T-cell (primary cell): ENCODE measurements at regions not wholly inside any gene's neighbourhood (a gene's known extent, or its start where the extent isn't known, plus 50 kb on each side); places are given as distances from the start of the nearest gene placed in this dataset.
"Not testable (repeated sequence)": the region's sequence is repeated elsewhere in the genome, so short reads cannot be mapped to it uniquely, and the experiment has no call there.

Experiments
- ATAC-seq, 4 experiments: fragments of 200-7000 bp in 3 of 4; fragments of 150-1000 bp in 1 of 4; cut with Tn5 transposase; replicated peaks in 1 of 4; 1 replicate in 3 of 4; 2 replicates in 1 of 4; pipeline ENCODE4 v1.10.0; 2021; ENCODE audit warnings: moderate library complexity in 3 of 4, mild to moderate bottlenecking in 2 of 4, moderate number of reproducible peaks in 1 of 4
- CTCF ChIA-PET, 2 donors: fragments of 300-600 bp; sonication (Branson Sonifier 250); formaldehyde crosslinking; loops; one replicate each; lab custom pipeline; 2022; ENCODE audit warnings: antibody characterized with exemption in 2 of 2; lab: Charles Lee
- POLR2A ChIA-PET, 2 donors: fragments of 300-600 bp; sonication (Branson Sonifier 250); formaldehyde crosslinking; loops; one replicate each; lab custom pipeline; 2022; ENCODE audit warnings: antibody characterized with exemption in 2 of 2; lab: Charles Lee
- DNase-seq, 35 experiments: peaks; one replicate each; pipeline versions ENCODE4 v3.0.0 to v3.0.0-alpha.2; 2013 to 2023
- H3K27ac ChIP-seq: one replicate; pipeline ENCODE4 v1.5.1; 2013; ENCODE audit warnings: low read length
- H3K27me3 ChIP-seq, 2 experiments: replicated peaks in 1 of 2; 1 replicate in 1 of 2; 2 replicates in 1 of 2; pipeline versions ENCODE4 v1.6.1 to v1.7.0; 2013; ENCODE audit warnings: low read length in 1 of 2, mixed read lengths in 1 of 2; ENCODE audit not compliant: control insufficient read depth in 2 of 2, insufficient read depth in 2 of 2; ENCODE audit errors: extremely low read depth in 1 of 2
- H3K36me3 ChIP-seq, 2 donors: 1 replicate in 1 of 2; 2 replicates in 1 of 2; pipeline versions ENCODE4 v1.6.1 to v1.7.0; 2013; ENCODE audit warnings: low read length in 1 of 2; ENCODE audit not compliant: control insufficient read depth in 2 of 2, insufficient read depth in 1 of 2; ENCODE audit errors: extremely low read depth in 1 of 2
- H3K4me1 ChIP-seq, 2 experiments: 1 replicate in 1 of 2; 2 replicates in 1 of 2; pipeline versions ENCODE4 v1.6.1 to v1.7.0; 2013; ENCODE audit warnings: low read length in 2 of 2, mixed read lengths in 1 of 2; ENCODE audit not compliant: insufficient read depth in 2 of 2, control insufficient read depth in 1 of 2; ENCODE audit errors: extremely low read depth in 1 of 2
- H3K4me3 ChIP-seq, 2 donors: 1 replicate in 1 of 2; 2 replicates in 1 of 2; pipeline versions ENCODE4 v1.5.1 to v1.7.0; 2013; ENCODE audit warnings: mild to moderate bottlenecking in 2 of 2, low read length in 1 of 2, moderate library complexity in 1 of 2; ENCODE audit not compliant: control insufficient read depth in 1 of 2; ENCODE audit errors: extremely low read depth in 1 of 2
- H3K9me3 ChIP-seq: 2 replicates; pipeline ENCODE4 v1.7.0; 2013
- H3K27ac Mint-ChIP-seq, 2 donors: one replicate each; pipeline ENCODE4 v1.8.0; 2020 to 2021; ENCODE audit warnings: mild to moderate bottlenecking in 2 of 2, mixed read lengths in 2 of 2
- H3K27me3 Mint-ChIP-seq, 2 donors: one replicate each; pipeline ENCODE4 v1.8.0; 2021 to 2022; ENCODE audit warnings: mixed read lengths in 2 of 2
- H3K36me3 Mint-ChIP-seq: one replicate; pipeline ENCODE4 v1.8.0; 2021; ENCODE audit warnings: mixed read lengths
- H3K4me1 Mint-ChIP-seq, 3 donors: one replicate each; pipeline ENCODE4 v1.8.0; 2020 to 2022; ENCODE audit warnings: mixed read lengths in 3 of 3, mild to moderate bottlenecking in 1 of 3
- H3K4me3 Mint-ChIP-seq, 3 donors: one replicate each; pipeline ENCODE4 v1.8.0; 2020 to 2022; ENCODE audit warnings: mild to moderate bottlenecking in 3 of 3, mixed read lengths in 3 of 3, moderate library complexity in 3 of 3
- H3K9me3 Mint-ChIP-seq, 3 donors: one replicate each; pipeline ENCODE4 v1.8.0; 2020 to 2022; ENCODE audit warnings: mixed read lengths in 3 of 3
- WGBS: methylation state at CpG from one replicate; pipeline ENCODE4 v1.1.5; 2013; ENCODE audit warnings: missing lambda C conversion rate; ENCODE audit not compliant: insufficient coverage; 5-methylcytosine and 5-hydroxymethylcytosine counted together

DNA sequence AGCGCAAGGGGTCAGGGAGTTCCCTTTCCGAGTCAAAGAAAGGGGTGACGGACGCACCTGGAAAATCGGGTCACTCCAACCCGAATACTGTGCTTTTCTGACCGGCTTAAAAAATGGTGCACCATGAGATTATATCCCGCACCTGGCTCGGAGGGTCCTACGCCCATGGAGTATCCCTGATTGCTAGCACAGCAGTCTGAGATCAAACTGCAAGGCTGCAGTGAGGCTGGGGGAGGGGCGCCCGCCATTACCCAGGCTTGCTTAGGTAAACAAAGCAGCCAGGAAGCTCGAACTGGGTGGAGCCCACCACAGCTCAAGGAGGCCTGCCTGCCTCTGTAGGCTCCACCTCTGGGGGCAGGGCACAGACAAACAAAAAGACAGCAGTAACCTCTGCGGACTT, 426.1 kb upstream of the SPTLC3 start:
- DNase-seq, H3K4me3 ChIP-seq, POLR2A ChIA-PET, H3K27me3 ChIP-seq, H3K36me3 ChIP-seq, CTCF ChIA-PET, H3K27ac Mint-ChIP-seq, H3K27ac ChIP-seq, H3K4me3 Mint-ChIP-seq, H3K9me3 ChIP-seq, H3K36me3 Mint-ChIP-seq, ATAC-seq, H3K9me3 Mint-ChIP-seq, H3K4me1 Mint-ChIP-seq, H3K27me3 Mint-ChIP-seq, H3K4me1 ChIP-seq: not testable (repeated sequence)
- WGBS: 86% methylated on average over 10 of the region's 14 CpGs

DNA sequence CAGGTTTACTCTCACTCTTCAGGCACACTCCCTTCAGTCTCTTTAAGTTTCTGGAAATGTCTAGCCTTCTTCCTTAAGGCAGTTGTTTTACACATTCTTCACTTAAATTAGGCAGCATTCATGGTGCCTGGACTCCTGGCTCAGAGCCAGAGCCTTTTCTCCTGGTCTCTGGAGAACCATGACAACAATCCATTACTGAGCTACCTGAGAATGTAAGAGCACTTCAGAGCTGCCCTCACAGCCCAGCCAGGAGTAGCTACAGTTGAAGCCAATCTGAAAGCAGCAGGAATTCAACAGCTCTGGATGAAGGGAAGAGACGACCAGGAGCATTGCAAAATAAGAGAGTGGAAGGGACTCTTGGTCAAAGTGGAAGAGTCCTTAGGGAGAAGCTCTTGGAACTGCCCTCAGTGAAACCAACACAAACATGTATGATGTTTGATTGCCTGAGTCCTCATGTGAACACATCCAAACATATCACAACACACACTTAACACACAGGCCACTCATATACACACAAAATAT, 416.8 kb upstream of the SPTLC3 start:
- WGBS: no CpG with 5 or more reads among the region's 1 CpG
- ATAC-seq (no peak), DNase-seq (no peak)
- POLR2A ChIA-PET: no interaction called here
- Mint-ChIP-seq H3K36me3 (no peaks in the 10 kb centered on the region), H3K4me3 (no peak overlapping the region), H3K27me3 (no peaks in the 10 kb centered on the region), H3K27ac (no peak overlapping the region), H3K4me1 (no peaks in the 10 kb centered on the region), H3K9me3 (peaks cover 5 to 12% (median 7%) of the 10 kb centered on the region in 3 donors)
- H3K27ac ChIP-seq: no peak overlapping the region
- no peaks in the 10 kb centered on the region for H3K36me3 ChIP-seq
- CTCF ChIA-PET: interaction anchor here in 1 of 2 donors (0.6 kb wide), 1 partner anchor 1624 kb away, joined by 3 read pairs; no protein-coding TSS in a partner anchor
- no peaks in the 10 kb centered on the region for H3K9me3 ChIP-seq
- H3K4me3 ChIP-seq: no peak overlapping the region
- H3K4me1 ChIP-seq: no peaks in the 10 kb centered on the region
- no peaks in the 10 kb centered on the region for H3K27me3 ChIP-seq

DNA sequence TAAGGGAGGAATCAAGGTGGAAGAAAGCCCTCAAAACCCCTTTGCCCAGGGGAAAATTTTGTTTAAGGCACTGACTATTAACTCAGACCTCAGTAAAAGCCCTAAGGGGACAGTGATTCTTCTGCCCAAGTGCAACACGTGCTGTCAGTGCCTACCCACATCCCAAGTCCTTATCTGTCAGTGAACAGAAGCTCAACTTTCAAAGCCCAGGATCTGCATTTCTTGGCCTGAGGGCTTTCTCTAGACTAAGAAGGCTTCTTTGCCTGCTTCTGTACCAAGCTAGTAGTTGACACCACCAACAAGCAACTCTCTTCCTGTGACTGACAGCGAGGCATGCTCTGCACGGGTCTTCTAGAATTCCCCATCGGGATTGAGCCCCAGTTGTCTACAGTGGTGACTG, 416.0 kb upstream of the SPTLC3 start:
- no peaks in the 10 kb centered on the region for H3K9me3 ChIP-seq
- H3K27me3 ChIP-seq: no peaks in the 10 kb centered on the region
- 83% methylated on average over 4 of the region's 4 CpGs for WGBS
- DNase-seq (no peak), ATAC-seq (no peak)
- H3K4me1 ChIP-seq: no peaks in the 10 kb centered on the region
- POLR2A ChIA-PET: no interaction called here
- no peak overlapping the region for H3K4me3 Mint-ChIP-seq
- H3K4me3 ChIP-seq: no peak overlapping the region
- H3K9me3 Mint-ChIP-seq: peaks cover 7 to 16% (median 11%) of the 10 kb centered on the region in 3 donors
- no peaks in the 10 kb centered on the region for H3K4me1 Mint-ChIP-seq
- no peaks in the 10 kb centered on the region for H3K27me3 Mint-ChIP-seq
- no peak overlapping the region for H3K27ac Mint-ChIP-seq
- no peaks in the 10 kb centered on the region for H3K36me3 ChIP-seq
- H3K36me3 Mint-ChIP-seq: no peaks in the 10 kb centered on the region
- CTCF ChIA-PET: no interaction called here
- no peak overlapping the region for H3K27ac ChIP-seq

DNA sequence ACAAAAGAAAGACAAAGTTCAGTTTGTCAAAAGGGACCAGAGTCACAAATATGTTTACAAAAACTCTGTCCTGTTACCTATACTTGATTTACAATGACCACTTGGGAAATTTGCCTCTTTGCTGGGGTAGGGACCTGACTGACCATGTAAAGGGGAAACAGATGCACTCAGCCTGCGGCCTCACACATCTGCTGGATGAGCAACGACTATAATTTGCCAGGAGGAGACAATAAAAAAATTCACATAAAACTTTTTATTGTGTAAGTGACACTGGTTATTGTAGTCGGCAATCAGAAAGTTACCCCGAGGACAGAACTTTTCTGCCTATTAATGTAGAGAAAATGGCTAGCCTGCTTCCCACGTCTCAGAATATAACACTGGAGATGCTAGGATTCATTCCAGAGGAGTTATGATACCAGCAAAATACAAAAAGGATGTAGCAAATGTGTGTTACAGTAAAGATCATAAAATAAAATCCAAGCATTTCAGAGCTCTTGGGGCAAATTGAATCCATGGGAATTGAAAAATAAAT, 415.4 kb upstream of the SPTLC3 start:
- Mint-ChIP-seq H3K27me3 (no peaks in the 10 kb centered on the region), H3K36me3 (no peaks in the 10 kb centered on the region), H3K4me1 (no peaks in the 10 kb centered on the region), H3K27ac (no peak overlapping the region), H3K4me3 (no peak overlapping the region), H3K9me3 (peaks cover 7 to 16% (median 11%) of the 10 kb centered on the region in 3 donors)
- Histone ChIP-seq H3K9me3 (no peaks in the 10 kb centered on the region), H3K4me1 (no peaks in the 10 kb centered on the region), H3K27me3 (no peaks in the 10 kb centered on the region), H3K4me3 (no peak overlapping the region), H3K27ac (no peak overlapping the region), H3K36me3 (no peaks in the 10 kb centered on the region)
- CTCF ChIA-PET: no interaction called here
- ATAC-seq (no peak), DNase-seq (no peak)
- POLR2A ChIA-PET: no interaction called here
- WGBS: no CpG with 5 or more reads among the region's 5 CpGs

DNA sequence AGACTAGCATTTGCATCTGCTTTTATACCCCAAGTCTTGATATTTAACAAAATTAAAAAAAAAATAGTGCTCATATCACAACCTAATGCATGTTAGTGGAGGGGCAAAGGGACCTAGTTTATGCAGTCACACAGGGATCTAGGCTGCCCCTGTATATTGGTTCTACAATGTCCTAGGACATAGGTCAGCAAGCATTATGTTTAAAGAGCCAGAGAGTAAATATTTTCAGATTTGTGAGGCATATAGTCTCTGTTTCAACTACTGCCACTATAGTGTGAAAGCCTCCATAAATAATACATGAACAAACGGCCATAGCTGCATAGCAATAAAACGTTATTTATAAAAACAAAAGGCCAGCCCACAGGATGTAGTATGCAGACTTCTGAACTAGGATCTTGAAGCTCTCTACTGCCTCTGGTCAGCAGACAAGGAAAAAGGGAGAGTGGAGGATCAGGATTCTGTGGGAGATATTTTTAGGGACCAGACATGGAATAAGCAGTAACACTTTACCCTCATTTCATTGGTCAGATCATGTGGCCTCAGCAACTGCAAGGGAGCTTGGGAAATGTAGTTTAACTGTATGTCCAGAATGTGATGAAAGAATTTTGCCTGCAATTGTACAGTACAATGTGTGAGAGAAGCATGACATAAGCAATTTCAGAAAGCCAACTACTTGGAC, 414.2 kb upstream of the SPTLC3 start:
- no peak overlapping the region for H3K4me3 Mint-ChIP-seq
- no CpG with 5 or more reads among the region's 2 CpGs for WGBS
- Histone ChIP-seq H3K27ac (no peak overlapping the region), H3K27me3 (no peaks in the 10 kb centered on the region), H3K4me1 (no peaks in the 10 kb centered on the region), H3K36me3 (no peaks in the 10 kb centered on the region), H3K9me3 (no peaks in the 10 kb centered on the region), H3K4me3 (no peak overlapping the region)
- no peaks in the 10 kb centered on the region for H3K27me3 Mint-ChIP-seq
- peaks cover 5 to 16% (median 8%) of the 10 kb centered on the region in 3 donors for H3K9me3 Mint-ChIP-seq
- ChIA-PET POLR2A (no interaction called here), CTCF (no interaction called here)
- no peaks in the 10 kb centered on the region for H3K36me3 Mint-ChIP-seq
- H3K4me1 Mint-ChIP-seq: no peaks in the 10 kb centered on the region
- ATAC-seq (no peak), DNase-seq (no peak)
- H3K27ac Mint-ChIP-seq: no peak overlapping the region

DNA sequence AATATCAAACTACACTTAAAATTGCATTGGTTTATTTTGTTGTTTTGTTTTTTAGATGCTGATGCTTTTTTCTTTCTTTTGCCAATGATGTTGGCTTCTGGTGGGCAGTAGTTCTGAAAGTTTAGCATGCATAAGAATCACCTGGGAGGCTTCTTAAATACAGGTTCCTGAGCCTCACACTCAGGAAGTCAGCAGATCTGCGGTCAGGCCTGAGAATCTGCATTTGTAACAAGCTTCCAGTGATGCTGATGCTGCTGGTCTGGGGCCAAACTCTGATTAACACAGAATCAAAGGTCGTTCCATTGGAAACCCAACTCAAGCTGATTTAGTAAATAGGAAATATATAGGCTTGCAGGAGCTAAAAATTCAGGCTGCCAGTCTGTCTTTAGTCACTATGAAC, 412.9 kb upstream of the SPTLC3 start:
- H3K9me3 Mint-ChIP-seq: peaks cover 7 to 16% (median 8%) of the 10 kb centered on the region in 3 donors
- no peak for ATAC-seq
- DNase-seq: no peak
- Histone ChIP-seq H3K36me3 (no peaks in the 10 kb centered on the region), H3K9me3 (no peaks in the 10 kb centered on the region), H3K27me3 (no peaks in the 10 kb centered on the region), H3K4me3 (no peak overlapping the region), H3K4me1 (no peaks in the 10 kb centered on the region), H3K27ac (no peak overlapping the region)
- CTCF ChIA-PET: no interaction called here
- no peaks in the 10 kb centered on the region for H3K36me3 Mint-ChIP-seq
- H3K4me1 Mint-ChIP-seq: no peaks in the 10 kb centered on the region
- no peaks in the 10 kb centered on the region for H3K27me3 Mint-ChIP-seq
- H3K27ac Mint-ChIP-seq: no peak overlapping the region
- POLR2A ChIA-PET: no interaction called here
- H3K4me3 Mint-ChIP-seq: no peak overlapping the region
- 89% methylated on average over 1 of the region's 2 CpGs for WGBS
